ENCODE measurements at regions not wholly inside any gene's neighbourhood (a gene's known extent, or its start where the extent isn't known, plus 50 kb on each side); places are given as distances from the start of the nearest gene placed in this dataset.

DNA sequence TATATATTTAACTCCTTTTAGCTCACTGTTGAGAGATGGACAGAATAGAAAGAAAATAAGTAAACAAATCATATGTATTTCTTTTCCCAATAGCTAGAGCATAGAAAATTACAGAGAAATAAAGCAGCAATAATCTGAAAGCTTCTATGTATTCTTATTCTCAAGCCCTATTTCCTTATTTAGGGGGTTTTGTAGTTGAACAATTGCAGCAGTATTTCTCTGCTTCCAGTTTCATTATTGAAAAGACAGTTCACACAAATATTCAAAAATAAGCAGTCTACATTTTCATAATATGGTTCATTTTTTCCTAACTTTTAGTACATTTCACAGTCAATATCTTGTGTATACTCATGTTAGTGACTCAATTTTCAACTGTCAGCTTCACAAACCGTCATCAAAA is 638.2 kb downstream of the MRPL39 start:
- TF ChIP-seq, protein P1, sequence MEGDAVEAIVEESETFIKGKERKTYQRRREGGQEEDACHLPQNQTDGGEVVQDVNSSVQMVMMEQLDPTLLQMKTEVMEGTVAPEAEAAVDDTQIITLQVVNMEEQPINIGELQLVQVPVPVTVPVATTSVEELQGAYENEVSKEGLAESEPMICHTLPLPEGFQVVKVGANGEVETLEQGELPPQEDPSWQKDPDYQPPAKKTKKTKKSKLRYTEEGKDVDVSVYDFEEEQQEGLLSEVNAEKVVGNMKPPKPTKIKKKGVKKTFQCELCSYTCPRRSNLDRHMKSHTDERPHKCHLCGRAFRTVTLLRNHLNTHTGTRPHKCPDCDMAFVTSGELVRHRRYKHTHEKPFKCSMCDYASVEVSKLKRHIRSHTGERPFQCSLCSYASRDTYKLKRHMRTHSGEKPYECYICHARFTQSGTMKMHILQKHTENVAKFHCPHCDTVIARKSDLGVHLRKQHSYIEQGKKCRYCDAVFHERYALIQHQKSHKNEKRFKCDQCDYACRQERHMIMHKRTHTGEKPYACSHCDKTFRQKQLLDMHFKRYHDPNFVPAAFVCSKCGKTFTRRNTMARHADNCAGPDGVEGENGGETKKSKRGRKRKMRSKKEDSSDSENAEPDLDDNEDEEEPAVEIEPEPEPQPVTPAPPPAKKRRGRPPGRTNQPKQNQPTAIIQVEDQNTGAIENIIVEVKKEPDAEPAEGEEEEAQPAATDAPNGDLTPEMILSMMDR (IDR thresholded peaks at IDR 0.05; ENCODE audit: insufficient read depth, low read depth, low read length), result no peak
- no peak for TF ChIP-seq EZH2 (IDR thresholded peaks at IDR 0.05; ENCODE audit: insufficient read depth, low read length)

Data from astrocyte (in vitro differentiated cells and primary cell).